DOHH2 (cell line): ENCODE measurements at regions not wholly inside any gene's neighbourhood (a gene's known extent, or its start where the extent isn't known, plus 50 kb on each side); places are given as distances from the start of the nearest gene placed in this dataset.

Experiments used
- EZH2phosphoT487 ChIP-seq: fragments of 200-600 bp; sonication (generic); IDR thresholded peaks from 2 replicates; pipeline ENCODE4 v1.6.1; 2017; ENCODE audit warnings: borderline replicate concordance, mild to moderate bottlenecking, antibody characterized with exemption, low read length, moderate library complexity, mixed read lengths
- TF ChIP-seq, protein P1 (sequence below): fragments of 200-600 bp; sonication (generic); IDR thresholded peaks from one replicate; pipeline ENCODE4 v1.5.1; 2014; ENCODE audit warnings: antibody characterized with exemption, mild to moderate bottlenecking, low read depth, low read length; ENCODE audit not compliant: poor library complexity, severe bottlenecking

DNA sequence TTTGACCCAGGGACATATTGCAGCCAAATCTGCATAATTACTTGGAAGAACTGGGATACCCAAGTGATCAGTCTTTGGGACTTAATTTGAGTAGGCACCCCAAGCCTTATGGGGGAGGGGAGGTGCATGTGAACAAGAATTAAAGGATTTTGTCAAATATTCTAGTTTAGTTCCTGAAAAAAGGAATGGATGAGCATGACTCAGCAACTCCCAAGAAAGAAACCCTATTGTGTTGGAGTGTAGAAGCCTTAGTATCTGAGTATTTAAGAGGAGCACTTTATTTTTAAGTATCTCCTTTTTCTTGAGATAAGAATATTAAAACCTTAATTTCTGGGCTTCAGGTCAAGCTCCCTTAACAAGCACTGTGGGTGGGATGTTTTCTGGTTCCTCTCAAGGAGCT is 222.4 kb downstream of the CD47 start:
- TF ChIP-seq, protein P1, sequence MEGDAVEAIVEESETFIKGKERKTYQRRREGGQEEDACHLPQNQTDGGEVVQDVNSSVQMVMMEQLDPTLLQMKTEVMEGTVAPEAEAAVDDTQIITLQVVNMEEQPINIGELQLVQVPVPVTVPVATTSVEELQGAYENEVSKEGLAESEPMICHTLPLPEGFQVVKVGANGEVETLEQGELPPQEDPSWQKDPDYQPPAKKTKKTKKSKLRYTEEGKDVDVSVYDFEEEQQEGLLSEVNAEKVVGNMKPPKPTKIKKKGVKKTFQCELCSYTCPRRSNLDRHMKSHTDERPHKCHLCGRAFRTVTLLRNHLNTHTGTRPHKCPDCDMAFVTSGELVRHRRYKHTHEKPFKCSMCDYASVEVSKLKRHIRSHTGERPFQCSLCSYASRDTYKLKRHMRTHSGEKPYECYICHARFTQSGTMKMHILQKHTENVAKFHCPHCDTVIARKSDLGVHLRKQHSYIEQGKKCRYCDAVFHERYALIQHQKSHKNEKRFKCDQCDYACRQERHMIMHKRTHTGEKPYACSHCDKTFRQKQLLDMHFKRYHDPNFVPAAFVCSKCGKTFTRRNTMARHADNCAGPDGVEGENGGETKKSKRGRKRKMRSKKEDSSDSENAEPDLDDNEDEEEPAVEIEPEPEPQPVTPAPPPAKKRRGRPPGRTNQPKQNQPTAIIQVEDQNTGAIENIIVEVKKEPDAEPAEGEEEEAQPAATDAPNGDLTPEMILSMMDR = no peak
- no peak for TF ChIP-seq EZH2phosphoT487
